ENCODE measurements at regions not wholly inside any gene's neighbourhood (a gene's known extent, or its start where the extent isn't known, plus 50 kb on each side); places are given as distances from the start of the nearest gene placed in this dataset.

DNA sequence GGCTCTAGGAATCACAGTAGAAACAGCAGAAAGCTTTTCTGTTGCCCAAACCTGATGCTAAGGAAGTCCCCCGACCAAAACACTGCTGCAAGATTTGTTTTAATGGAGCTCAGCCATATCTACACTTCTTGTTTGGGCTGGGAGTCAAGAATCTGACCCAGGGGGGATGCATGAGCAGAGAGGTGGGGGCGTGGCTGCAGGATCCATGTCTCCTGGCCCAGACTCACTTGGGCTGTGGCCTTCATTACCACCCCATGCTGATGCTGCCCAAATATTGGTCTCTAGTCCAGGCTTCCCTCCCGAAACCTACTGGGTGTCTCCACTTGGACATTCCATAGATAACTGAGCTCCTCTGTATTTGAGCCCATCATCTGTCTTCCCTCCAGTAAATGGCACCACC lies 361.5 kb upstream of the LARGE1 start:
- TF ChIP-seq, protein P1, sequence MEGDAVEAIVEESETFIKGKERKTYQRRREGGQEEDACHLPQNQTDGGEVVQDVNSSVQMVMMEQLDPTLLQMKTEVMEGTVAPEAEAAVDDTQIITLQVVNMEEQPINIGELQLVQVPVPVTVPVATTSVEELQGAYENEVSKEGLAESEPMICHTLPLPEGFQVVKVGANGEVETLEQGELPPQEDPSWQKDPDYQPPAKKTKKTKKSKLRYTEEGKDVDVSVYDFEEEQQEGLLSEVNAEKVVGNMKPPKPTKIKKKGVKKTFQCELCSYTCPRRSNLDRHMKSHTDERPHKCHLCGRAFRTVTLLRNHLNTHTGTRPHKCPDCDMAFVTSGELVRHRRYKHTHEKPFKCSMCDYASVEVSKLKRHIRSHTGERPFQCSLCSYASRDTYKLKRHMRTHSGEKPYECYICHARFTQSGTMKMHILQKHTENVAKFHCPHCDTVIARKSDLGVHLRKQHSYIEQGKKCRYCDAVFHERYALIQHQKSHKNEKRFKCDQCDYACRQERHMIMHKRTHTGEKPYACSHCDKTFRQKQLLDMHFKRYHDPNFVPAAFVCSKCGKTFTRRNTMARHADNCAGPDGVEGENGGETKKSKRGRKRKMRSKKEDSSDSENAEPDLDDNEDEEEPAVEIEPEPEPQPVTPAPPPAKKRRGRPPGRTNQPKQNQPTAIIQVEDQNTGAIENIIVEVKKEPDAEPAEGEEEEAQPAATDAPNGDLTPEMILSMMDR (conservative IDR thresholded peaks at IDR 0.05; ENCODE audit: low read depth): no peak
- CTCF ChIA-PET: no interaction called here
- no peak for DNase-seq (ENCODE audit: low spot score)
- POLR2A ChIA-PET (ENCODE audit: low non-redundant PET): no interaction called here
- H3K27ac ChIP-seq: no peak overlapping the region

DNA sequence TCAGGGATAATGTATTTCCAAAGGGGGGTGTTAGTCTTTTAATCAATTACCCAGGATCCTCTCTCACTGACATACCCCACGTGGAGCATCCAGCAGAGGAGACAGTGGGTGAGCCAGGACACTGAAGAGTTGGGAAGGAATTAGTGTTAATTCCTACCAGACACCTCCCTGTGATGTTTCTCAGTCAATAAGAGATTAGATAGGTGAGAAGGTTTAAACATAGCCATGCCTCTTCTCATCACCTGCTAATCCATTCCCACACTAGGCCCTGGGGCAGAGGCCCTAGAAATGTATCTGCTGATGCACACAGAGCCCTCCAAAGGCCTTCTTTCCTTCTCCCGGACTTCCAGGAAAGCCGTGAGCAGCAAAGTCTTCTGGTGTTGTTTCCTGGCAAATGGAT lies 363.6 kb upstream of the LARGE1 start:
- TF ChIP-seq, protein P1 (conservative IDR thresholded peaks at IDR 0.05; ENCODE audit: low read depth): no peak
- ChIA-PET CTCF (no interaction called here), POLR2A (ENCODE audit: low non-redundant PET) (no interaction called here)

DNA sequence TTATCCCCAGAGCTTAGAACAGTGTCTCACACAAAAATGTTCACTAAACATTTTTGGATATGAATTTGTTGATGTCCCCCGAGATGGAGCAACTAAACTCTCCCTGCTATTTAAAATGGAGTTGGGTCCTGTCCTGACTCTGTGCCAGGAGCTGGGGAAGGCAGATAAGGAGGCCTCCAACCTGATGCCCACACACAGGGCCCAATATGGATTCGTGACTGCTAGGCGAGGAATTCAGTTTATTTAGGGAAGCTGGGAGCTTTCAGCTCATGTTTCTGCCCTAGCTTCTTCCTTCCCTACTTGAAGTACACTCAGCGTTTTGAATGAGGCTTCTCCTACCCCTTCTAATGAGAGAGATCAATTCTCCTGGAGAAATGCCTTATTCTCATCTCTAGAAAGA lies 373.0 kb upstream of the LARGE1 start:
- CTCF ChIA-PET: no interaction called here
- no peak for DNase-seq (ENCODE audit: low spot score)

More for the DNA sequence above, 363.6 kb upstream of the LARGE1 start:
- H3K27ac ChIP-seq: no peak overlapping the region
- no peak for DNase-seq (ENCODE audit: low spot score)

DNA sequence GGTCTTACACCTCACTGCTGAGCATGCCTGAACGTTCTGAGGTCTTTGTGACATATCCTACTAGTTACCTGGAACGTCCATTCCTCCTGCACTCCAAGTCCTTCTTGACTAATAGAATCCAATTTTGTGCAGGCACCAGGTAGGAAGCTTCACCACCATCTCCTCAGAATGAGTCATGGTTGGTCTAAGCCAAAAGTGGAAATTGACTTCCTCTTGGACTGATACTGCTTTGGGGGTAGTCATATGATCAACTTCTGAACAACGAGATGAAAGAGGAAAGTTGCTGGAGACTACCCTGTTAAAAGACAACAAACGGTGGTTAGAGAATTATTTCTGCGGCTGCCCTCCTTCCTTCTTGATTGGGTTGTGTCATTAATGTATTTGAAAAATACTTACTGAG lies 374.2 kb upstream of the LARGE1 start:
- POLR2A ChIA-PET (ENCODE audit: low non-redundant PET): no interaction called here
- H3K27ac ChIP-seq: no peak overlapping the region
- TF ChIP-seq, protein P1 (conservative IDR thresholded peaks at IDR 0.05; ENCODE audit: low read depth): no peak
- DNase-seq (ENCODE audit: low spot score): no peak
- CTCF ChIA-PET: no interaction called here

More for the DNA sequence above, 373.0 kb upstream of the LARGE1 start:
- TF ChIP-seq, protein P1 (conservative IDR thresholded peaks at IDR 0.05; ENCODE audit: low read depth): no peak
- POLR2A ChIA-PET (ENCODE audit: low non-redundant PET): no interaction called here
- no peak overlapping the region for H3K27ac ChIP-seq

DNA sequence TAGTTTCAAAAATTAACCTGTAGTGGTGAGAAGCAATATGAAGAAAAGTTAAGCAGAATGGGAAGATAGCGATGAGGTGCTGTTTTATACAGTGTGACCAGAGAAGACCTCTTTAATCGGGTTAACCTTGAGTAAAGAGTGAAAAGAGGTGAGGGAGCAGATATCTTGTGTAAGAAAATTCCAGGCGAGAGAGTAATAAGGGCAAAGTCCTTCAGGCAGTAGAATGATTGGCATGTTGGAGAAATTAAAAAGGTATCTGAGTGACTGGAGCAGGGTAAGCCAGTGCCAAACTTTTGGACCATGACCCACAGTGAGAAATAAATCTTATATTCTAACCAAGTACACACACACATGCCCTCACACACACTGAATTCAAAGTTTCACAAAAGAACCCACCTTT lies 374.7 kb upstream of the LARGE1 start:
- no peak overlapping the region for H3K27ac ChIP-seq
- ChIA-PET CTCF (no interaction called here), POLR2A (ENCODE audit: low non-redundant PET) (no interaction called here)
- no peak for DNase-seq (ENCODE audit: low spot score)
- TF ChIP-seq, protein P1 (conservative IDR thresholded peaks at IDR 0.05; ENCODE audit: low read depth): no peak

DNA sequence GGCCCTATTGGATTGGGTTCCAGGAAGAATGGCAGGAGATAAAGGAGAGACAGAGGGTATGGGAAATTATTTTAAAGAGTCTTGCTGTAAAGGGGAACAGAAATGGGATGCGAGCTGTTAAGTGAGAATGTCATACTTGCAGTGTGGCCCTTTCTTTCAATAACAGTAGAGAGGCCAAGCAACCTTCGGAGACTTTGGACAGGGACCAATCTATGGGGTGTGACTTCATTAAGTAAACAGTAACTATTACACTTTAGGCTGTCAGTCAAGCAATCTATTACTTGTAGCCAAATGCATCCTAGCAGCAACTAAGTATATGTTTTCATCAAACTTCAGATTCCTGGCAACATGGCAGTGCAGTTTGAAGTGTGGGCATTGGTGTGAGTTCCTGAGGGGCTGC lies 376.2 kb upstream of the LARGE1 start:
- H3K27ac ChIP-seq: no peak overlapping the region
- no peak for DNase-seq (ENCODE audit: low spot score)
- ChIA-PET CTCF (no interaction called here), POLR2A (ENCODE audit: low non-redundant PET) (no interaction called here)
- TF ChIP-seq, protein P1 (conservative IDR thresholded peaks at IDR 0.05; ENCODE audit: low read depth): no peak

DNA sequence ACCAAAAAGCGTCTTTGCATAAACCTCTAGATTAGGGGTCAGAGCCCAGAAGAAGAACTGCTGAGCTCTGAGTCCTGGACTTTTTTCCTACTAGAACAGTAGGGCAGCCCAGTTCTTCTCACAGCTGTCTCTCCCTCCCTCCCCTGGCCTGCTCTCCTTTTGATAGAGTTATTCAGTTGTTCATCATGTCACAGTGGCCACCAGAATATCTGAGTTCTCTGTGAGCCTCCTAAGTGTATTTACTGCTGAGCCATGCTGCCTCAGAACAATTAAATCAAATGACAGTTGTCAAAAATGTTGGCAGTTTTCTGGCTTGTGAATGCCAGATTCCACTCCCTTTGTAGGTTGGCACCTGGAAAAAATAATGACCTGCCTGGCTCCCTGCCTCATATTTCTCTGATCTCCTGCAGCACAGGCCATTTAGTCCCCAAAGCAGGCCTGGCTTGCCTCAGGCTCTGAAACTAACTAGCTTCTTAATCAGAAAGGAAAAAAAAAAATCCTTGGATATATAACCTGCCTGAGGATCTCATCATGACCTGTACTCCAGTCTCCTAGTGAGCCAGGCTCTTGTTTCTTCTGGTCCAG lies 377.4 kb upstream of the LARGE1 start:
- POLR2A ChIA-PET (ENCODE audit: low non-redundant PET): no interaction called here
- no peak overlapping the region for H3K27ac ChIP-seq
- TF ChIP-seq, protein P1 (conservative IDR thresholded peaks at IDR 0.05; ENCODE audit: low read depth): no peak
- CTCF ChIA-PET: no interaction called here
- DNase-seq (ENCODE audit: low spot score): no peak
